ENCODE measurements at regions not wholly inside any gene's neighbourhood (a gene's known extent, or its start where the extent isn't known, plus 50 kb on each side); places are given as distances from the start of the nearest gene placed in this dataset.

DNA sequence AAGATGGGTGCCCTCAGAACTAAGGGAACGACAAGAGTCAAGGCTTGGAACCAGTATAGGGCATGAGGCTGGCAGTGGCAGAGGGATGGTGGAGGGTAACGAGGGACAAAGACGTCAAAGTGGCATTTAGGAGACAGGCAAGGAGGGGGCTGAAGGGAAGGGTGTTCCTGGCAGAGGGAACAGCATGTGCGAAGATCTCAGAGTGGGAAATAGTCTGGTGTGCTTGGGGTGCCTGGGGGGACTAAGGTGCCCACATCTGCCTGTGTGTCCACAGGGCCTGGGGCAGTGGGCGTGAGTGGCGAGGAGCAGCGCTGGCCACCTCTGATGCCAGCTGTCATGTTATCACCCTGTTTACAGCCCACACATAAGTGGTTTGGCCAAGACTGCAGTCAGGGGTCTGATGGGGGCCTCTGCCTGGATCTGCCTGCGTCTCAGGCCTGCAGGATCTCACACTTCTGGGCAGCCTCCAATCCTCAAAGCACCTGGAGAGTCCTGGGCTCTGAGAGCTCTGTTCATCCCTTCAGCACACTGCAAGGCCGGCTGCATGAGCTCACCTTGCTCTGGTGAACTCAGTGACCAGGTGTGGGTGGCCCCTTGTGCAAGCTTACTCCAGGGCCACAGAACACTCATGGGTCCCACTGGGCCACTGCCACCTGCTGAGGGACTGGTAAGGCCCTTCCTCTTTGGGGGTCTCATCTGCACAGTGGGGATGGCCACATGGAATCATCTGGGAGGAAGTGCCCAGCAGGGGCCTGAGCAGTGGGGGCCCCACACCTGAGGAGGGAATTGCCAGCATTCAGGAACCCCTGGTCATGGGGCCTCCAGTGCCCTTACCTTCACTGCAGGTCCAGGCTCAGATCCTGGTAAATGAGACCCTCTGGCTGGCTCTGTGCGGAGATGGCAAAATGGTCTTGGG lies 89.7 kb upstream of the SHISAL1 start:
- no peak for TF ChIP-seq GATA3 (IDR thresholded peaks at IDR 0.05; ENCODE audit: low read depth, low read length)

DNA sequence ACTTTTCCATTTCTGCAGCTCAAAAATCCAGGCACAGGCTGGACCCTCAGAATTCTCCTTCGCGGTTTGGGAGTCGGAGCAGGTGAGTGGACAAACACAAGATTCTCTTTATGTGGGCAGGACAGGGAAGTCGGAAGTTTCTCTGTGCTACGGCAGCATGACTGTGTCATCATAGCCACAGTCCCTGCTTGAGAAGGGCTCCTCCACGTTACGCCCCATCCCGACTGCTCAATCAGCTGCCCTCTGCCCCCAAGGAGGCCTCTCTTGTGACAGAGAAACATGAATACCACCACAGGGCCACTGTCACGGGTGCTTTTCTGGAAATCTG lies 89.0 kb upstream of the SHISAL1 start:
- TF ChIP-seq GATA3 (IDR thresholded peaks at IDR 0.05; ENCODE audit: low read depth, low read length) (no peak), GATA2 (IDR thresholded peaks at IDR 0.05; ENCODE audit: low read depth, low read length) (no peak)

DNA sequence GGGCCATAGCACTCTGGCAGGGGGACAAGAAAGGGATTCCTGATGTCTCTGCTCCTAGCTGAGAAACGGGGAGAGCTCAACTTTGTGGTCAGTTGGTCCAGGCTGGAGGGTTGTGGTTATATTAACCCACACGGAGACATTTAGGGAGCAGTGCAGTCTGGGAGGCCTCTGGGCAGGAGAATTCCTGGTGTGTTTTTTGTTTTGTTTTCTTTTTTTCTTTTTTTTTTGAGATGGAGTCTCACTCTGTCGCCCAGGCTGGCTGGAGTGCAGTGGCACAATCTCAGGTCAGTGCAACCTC lies 88.0 kb upstream of the SHISAL1 start:
- TF ChIP-seq GATA3 (IDR thresholded peaks at IDR 0.05; ENCODE audit: low read depth, low read length) (no peak), GATA2 (IDR thresholded peaks at IDR 0.05; ENCODE audit: low read depth, low read length) (no peak)

DNA sequence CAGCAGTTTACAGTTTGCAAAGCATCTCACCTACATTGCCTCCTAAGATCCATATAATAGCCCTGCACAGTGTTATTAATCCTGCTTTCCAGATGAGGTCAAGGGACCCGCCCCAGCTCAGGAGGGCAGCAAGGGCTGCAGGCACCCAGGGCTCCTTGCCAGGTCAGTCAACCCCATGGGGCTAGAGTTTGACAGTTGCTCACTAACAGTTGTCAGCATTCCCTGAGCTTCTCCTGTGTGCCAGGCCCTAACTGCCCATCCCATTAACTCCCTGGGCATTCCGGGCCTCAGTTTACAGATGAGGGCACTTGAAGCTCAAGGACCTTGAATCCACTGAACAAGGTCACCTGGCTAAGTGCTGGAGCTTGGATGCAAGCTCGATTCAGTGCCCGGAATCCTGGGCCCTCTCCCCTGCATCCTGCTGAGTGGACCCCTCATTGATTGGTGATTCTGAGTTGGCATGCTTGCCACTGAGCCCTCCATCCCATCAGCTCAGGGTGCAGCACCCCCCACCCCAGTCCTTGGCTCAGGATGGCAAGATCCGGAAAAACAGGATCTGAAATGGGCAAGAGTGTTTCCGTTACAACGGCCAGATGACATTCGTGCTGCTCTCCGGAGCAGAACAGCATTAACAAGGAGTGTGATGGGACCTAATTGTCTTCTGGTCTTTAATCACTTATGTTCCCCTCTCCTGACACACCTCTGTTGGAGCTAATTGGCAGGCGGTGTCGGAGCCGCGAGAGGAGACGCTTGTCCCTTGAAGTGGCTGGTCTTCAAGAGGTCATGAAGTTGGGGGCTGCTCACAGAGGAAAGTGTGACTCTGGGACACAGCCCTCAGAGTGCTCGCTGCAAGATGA lies 87.4 kb upstream of the SHISAL1 start:
- no peak for TF ChIP-seq GATA3 (IDR thresholded peaks at IDR 0.05; ENCODE audit: low read depth, low read length)
- TF ChIP-seq GATA2 (IDR thresholded peaks at IDR 0.05; ENCODE audit: low read depth, low read length) = no peak

DNA sequence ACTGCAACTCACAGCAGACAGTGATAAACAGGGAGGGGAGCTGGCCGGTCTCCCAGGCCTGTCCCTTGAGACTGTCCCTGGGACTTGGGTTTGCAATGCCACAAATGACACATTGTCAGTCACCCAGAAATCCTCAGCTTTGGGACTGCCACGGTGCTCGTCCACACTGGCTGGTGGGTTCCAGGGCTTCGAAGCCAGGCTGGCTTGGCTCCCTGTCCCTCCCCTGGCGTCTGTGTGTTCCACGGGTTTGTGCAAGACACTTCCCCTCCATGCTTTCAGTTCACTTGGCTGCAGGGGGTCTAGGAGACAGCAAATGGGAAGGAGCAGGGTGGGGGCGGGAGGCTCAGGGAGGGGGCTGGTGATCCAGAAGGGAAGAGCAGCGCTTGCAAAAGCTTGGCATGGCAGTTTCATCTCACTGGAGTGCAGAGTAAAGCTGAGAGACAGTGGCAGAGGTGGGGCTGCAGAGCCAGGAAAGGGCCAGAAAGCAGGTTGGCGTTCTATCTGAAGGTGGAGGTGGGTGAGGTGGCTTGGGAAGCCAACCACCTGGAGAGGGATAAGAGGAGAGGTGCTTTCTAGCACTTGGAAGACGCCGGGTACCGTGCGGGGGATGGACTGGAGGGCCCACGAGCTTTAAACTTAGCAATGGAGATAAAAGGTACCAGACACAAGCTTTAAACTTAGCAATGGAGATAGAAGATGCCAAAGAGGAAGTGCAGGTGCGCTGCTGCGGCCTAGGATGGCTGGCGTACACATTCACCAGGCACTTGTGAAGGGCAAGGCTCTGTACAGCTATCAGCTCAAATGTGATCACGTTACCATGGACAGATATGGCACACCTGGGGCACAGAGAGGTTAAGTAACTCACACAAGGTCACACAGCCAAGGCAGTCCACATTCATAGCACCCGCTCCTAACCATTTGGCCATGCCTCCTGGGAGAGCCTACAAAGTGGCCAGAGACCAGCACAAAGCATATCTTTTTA lies 86.4 kb upstream of the SHISAL1 start:
- TF ChIP-seq GATA3 (IDR thresholded peaks at IDR 0.05; ENCODE audit: low read depth, low read length) (no peak), GATA2 (IDR thresholded peaks at IDR 0.05; ENCODE audit: low read depth, low read length) (no peak)

DNA sequence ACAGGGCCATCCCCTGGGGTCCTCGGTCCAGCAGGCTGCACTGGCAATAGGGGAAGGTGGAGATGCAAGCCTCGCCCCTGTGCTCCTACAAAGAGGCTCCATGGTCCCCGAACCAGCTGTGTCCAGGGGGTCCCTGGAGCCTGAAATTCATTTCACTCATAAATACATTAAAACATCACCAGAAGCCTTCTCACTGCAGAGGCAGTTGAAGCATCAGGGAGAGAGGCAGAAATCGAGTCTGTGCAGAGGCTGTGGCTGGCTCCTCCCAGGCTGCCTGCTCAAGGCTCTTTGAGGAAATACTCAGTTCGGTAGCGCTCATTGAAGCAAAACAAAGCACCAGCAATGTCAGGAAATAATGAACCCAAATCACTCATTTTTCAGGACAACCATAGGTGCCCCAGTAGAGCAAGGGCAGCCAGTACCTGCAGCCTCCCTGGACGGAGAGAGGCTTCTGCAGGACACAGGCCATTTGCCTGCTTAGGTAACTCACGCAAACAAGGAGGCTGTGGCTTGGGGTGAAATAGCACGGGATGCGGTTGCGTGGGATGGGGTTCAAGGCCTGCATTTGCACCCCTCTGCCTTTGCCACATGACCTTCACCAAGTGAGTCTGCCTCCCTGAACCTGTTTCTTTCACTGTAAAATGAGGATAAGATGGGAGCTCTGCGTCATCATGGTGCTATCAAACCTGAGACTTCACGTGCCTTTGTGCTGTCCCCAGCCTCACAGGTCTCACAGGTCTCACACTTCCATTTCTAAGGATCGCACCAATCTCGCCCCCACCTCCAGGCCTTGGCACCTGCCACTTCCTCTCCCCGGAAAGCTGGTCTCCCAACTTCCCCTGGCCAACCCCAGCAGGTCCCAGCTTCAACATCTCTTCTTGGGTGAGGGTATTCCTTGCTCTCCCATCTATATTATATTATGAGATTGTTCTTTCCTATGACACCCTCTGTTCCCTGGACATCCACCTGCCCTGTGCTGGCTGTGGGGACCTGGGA lies 84.3 kb upstream of the SHISAL1 start:
- TF ChIP-seq GATA2 (IDR thresholded peaks at IDR 0.05; ENCODE audit: low read depth, low read length) (no peak), GATA3 (IDR thresholded peaks at IDR 0.05; ENCODE audit: low read depth, low read length) (no peak)

DNA sequence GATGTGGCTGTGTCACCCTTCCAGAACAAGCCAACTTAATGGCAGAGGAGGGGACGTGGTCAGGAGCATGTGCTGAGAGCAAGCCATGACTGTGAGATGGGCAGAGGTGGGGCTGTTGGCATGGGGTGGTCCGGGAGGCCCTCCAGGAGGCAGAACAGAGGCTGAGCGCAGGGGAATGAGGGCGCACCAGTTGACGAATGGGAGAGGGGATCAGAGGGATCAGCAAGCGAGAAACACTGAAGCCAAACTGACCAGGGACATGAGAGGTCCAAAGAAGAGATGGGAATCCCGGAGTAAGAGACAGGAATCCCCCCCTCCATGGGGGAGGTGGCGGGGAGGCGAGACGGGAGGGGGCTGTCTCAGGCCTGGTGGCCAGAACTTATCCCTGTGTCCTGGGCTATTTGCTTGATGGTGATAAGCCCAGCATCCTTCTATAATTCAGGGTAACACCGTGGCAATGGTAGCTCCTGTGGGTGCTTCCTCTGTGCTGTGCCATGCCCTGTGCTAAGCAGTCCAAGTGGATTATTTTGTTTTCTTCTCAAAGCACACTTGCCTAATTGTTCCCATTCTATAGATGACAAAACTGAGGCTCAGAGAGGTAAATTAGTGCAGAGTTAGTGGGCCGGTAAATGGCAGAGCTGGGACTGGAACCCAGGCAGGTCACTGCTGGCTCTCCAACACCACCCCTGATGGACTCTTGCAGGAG lies 83.4 kb upstream of the SHISAL1 start:
- TF ChIP-seq GATA2 (IDR thresholded peaks at IDR 0.05; ENCODE audit: low read depth, low read length) (no peak), GATA3 (IDR thresholded peaks at IDR 0.05; ENCODE audit: low read depth, low read length) (no peak)

DNA sequence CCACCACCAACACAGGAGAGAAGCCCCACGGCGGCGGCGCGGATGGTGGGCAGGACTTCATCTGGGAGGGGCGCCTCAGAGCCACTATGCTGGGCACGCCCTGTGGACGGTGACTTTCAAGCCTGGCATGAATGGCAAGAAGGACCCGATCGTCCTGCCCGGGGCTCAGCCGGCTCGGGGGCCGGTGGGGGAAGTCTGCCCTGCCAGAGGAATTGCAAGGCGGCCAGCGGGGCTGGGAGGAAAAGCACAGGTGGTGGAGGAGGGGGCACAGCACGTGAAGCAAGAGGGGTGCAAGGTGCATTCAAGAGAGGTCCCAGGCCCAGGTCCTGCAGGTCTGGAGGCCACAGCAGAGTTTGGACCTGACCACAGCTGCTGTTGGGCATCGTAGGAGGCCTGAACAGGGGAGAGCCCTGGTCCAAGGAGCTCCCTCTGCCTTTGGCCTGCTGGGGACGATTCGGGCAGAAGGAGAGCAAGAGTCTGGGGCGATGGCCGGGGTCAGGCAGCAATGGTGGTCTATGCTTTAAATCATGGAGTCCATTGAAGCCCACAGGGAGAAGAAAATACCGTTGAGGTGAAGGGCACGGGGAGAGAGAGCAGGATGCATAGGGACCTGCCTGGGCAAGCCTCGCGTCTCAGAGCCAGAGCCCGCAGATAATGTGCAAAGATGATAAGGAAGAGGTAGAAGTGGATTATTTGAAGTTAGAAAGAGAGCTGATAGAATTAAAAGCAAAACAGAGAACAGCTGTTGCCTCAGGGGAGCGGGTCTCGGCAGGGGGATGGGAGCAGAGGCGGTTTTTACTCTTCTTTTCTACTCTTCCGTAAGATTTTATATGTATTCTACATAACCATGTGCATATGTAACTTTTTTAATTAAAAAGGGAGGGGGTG lies 82.6 kb upstream of the SHISAL1 start:
- peak; percentile 79 for TF ChIP-seq GATA2 (IDR thresholded peaks at IDR 0.05; ENCODE audit: low read depth, low read length)
- TF ChIP-seq GATA3 (IDR thresholded peaks at IDR 0.05; ENCODE audit: low read depth, low read length) = no peak

DNA sequence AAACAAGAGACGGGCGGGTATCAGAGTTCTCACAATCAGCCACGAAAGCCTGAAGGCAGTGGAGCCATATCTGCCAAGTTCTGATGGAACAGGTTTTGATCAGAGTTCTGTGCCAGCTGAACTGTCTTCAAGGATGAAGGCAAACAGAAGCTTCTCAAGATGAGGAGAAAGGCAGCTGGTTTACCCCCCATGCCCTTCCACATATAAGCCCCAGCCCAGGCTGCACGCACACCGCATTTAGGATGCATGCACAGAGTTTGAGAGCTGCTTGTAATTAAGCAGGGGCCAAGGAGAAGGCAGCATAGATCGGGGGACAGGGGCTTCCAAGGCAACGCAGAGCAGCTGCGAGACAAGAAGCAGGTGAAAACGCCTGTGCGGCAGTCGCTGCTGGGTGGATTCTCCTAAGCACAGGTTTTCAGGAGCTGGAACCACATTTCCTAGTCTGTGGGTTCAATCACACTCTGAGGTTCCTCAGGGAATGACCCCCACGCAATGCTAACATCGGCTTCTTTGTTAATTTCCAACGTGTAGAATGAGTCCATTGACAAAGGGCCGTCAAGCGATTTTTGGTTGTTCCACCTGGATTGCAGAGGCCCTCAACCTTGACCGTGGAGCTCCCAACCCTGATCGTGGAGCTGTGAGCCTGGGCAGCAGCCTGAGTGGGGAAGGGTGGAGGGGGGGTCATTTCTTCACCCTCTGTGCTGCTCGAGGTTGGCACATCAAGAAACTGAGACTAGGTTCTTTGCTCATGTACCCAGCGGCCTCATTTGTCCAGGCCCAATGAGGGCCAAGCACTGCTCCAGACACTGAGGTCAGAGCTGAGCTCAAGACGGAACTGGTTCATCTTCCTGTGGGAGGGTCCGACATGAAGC lies 81.7 kb upstream of the SHISAL1 start:
- TF ChIP-seq GATA2 (IDR thresholded peaks at IDR 0.05; ENCODE audit: low read depth, low read length) (no peak), GATA3 (IDR thresholded peaks at IDR 0.05; ENCODE audit: low read depth, low read length) (no peak)

DNA sequence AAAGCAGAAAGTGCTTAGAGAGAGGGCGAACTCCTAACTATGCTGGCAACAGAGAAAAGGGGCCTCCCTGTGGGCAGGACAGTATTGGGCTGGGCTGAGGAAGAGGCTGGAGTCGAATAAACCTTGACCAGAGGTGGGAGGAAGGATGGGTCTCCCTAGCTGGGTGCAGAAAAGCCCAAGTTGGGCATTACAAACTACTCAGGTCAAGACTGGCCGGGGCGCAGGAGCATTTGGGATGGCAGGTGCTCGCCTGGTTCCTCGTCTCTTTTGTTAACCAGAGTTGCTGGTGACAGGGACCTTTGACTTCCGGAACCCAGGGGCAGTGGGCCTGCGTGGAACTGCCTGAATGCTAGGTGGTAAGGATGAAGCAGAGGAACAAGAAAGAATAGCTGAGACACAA lies 80.3 kb upstream of the SHISAL1 start:
- TF ChIP-seq GATA3 (IDR thresholded peaks at IDR 0.05; ENCODE audit: low read depth, low read length) (no peak), GATA2 (IDR thresholded peaks at IDR 0.05; ENCODE audit: low read depth, low read length) (no peak)

Measured in SH-SY5Y (cell line).